Glutamatergic neuron (in vitro differentiated cells): ENCODE measurements at regions not wholly inside any gene's neighbourhood (a gene's known extent, or its start where the extent isn't known, plus 50 kb on each side); places are given as distances from the start of the nearest gene placed in this dataset.

Experiments used
- DNase-seq: peaks from one replicate; pipeline ENCODE4 v3.0.0; 2022
- H3K27ac Mint-ChIP-seq: one replicate; pipeline ENCODE4 v1.8.0; 2020; ENCODE audit warnings: mild to moderate bottlenecking, mixed read lengths, inconsistent platforms; ENCODE audit not compliant: unreplicated experiment
- H3K27me3 Mint-ChIP-seq: one replicate; pipeline ENCODE4 v1.8.0; 2020; ENCODE audit warnings: mild to moderate bottlenecking, moderate library complexity, mixed read lengths, inconsistent platforms; ENCODE audit not compliant: unreplicated experiment
- H3K36me3 Mint-ChIP-seq: one replicate; pipeline ENCODE4 v1.8.0; 2020; ENCODE audit warnings: mild to moderate bottlenecking, mixed read lengths, inconsistent platforms; ENCODE audit not compliant: unreplicated experiment
- H3K4me1 Mint-ChIP-seq: one replicate; pipeline ENCODE4 v1.8.0; 2020; ENCODE audit warnings: mild to moderate bottlenecking, low read depth, mixed read lengths, inconsistent platforms; ENCODE audit not compliant: unreplicated experiment
- H3K4me3 Mint-ChIP-seq: one replicate; pipeline ENCODE4 v1.8.0; 2020; ENCODE audit warnings: mild to moderate bottlenecking, mixed read lengths, inconsistent platforms; ENCODE audit not compliant: unreplicated experiment
- H3K9me3 Mint-ChIP-seq: one replicate; pipeline ENCODE4 v1.8.0; 2020; ENCODE audit warnings: mild to moderate bottlenecking, moderate library complexity, mixed read lengths, inconsistent platforms; ENCODE audit not compliant: unreplicated experiment
- TF ChIP-seq, protein P1 (sequence below): fragments of 200-600 bp; sonication (generic); IDR thresholded peaks from one replicate; pipeline ENCODE4 v1.5.0; 2021; ENCODE audit not compliant: partially characterized antibody, unreplicated experiment

DNA sequence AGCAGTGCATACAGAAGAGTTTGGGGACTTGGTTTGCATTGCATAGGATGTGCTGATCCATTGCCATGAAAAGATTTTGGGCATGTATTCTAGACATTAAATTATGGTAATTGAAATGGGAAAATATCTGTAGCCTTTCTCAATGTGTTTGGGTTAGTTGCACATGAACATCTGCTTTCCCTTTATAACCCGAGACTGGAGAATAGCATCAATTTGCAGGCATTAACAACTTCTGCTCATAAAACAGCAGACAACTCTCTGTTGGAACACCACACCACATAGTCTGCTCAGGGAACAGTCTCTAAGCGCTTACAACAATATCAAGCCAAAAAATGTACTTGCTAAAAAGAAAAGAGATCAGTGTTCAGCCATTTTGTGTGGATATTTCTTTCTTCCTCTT is 1391.1 kb upstream of the LRRTM3 start:
- TF ChIP-seq, protein P1, sequence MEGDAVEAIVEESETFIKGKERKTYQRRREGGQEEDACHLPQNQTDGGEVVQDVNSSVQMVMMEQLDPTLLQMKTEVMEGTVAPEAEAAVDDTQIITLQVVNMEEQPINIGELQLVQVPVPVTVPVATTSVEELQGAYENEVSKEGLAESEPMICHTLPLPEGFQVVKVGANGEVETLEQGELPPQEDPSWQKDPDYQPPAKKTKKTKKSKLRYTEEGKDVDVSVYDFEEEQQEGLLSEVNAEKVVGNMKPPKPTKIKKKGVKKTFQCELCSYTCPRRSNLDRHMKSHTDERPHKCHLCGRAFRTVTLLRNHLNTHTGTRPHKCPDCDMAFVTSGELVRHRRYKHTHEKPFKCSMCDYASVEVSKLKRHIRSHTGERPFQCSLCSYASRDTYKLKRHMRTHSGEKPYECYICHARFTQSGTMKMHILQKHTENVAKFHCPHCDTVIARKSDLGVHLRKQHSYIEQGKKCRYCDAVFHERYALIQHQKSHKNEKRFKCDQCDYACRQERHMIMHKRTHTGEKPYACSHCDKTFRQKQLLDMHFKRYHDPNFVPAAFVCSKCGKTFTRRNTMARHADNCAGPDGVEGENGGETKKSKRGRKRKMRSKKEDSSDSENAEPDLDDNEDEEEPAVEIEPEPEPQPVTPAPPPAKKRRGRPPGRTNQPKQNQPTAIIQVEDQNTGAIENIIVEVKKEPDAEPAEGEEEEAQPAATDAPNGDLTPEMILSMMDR: no peak
- Mint-ChIP-seq H3K27me3 (peaks cover 1% of the 10 kb centered on the region), H3K4me1 (no peaks in the 10 kb centered on the region), H3K27ac (no peak overlapping the region), H3K9me3 (no peaks in the 10 kb centered on the region), H3K36me3 (no peaks in the 10 kb centered on the region), H3K4me3 (no peak overlapping the region)
- no peak for DNase-seq

DNA sequence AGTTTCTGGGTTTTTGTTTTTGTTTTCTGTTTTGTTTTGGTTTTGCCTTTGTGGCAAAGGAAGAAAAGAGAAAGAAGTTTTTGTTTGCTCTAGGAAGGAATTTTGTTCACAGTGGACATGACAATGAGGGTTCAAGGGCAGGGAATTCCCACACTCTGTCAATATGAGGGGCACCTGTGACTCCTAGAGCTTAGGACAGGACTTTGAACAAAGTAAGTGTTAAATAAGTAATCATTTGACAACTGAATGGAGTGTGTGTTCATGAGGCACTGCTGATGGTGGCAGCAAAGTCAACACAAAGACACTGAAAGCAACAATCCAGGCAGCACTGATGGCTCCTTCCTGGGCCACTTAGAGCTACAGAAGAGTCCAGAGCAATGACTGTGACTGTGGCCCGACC is 1381.1 kb upstream of the LRRTM3 start:
- Mint-ChIP-seq H3K27ac (no peak overlapping the region), H3K4me3 (no peak overlapping the region), H3K9me3 (no peaks in the 10 kb centered on the region), H3K4me1 (no peaks in the 10 kb centered on the region), H3K27me3 (no peaks in the 10 kb centered on the region), H3K36me3 (no peaks in the 10 kb centered on the region)
- DNase-seq: no peak
- TF ChIP-seq, protein P1: no peak

DNA sequence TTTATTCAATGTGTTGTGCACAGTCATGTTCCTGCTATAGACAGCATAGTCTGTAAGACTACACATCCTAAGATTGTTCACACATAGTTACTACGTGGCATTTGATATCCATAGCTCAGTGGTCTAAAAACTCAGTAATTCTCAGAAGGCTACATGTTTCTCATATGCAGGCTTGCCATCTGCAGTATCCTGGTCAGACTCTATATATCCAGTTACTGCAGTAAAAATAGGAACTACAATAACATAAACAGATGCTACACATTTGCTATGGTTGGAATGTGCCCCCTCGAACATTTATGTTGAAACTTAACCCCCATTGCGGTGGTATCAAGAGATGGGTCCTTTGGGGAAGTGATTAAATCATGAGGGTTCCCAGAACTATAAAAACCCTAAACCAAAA is 1377.8 kb upstream of the LRRTM3 start:
- H3K4me1 Mint-ChIP-seq: peaks cover 6% of the 10 kb centered on the region
- no peak overlapping the region for H3K4me3 Mint-ChIP-seq
- no peak for DNase-seq
- H3K27me3 Mint-ChIP-seq: no peaks in the 10 kb centered on the region
- TF ChIP-seq, protein P1: no peak
- no peaks in the 10 kb centered on the region for H3K36me3 Mint-ChIP-seq
- H3K9me3 Mint-ChIP-seq: no peaks in the 10 kb centered on the region
- no peak overlapping the region for H3K27ac Mint-ChIP-seq

DNA sequence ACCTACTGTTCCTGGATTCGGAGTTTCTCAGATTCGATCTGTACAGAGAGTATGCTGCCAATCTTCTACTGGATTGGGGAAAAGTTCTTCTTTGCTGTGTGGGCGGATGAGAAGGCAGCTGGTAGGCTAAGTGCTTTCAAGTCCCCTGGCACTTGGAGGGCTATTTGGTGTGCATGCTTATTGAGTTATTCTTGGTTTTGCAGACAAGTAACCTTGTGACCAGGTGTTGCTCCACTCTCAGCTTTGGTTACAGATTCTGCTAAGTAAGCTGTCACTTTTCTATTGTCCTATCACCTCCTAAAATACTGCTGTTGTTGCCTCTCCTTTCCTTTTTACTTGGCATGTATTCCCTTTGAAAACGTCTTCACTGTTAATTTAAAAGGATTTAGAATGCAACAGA is 1375.1 kb upstream of the LRRTM3 start:
- H3K27ac Mint-ChIP-seq: no peak overlapping the region
- no peak overlapping the region for H3K4me3 Mint-ChIP-seq
- H3K27me3 Mint-ChIP-seq: peaks cover 2% of the 10 kb centered on the region
- H3K4me1 Mint-ChIP-seq: peaks cover 6% of the 10 kb centered on the region
- DNase-seq: no peak
- H3K9me3 Mint-ChIP-seq: no peaks in the 10 kb centered on the region
- H3K36me3 Mint-ChIP-seq: no peaks in the 10 kb centered on the region
- TF ChIP-seq, protein P1: no peak

DNA sequence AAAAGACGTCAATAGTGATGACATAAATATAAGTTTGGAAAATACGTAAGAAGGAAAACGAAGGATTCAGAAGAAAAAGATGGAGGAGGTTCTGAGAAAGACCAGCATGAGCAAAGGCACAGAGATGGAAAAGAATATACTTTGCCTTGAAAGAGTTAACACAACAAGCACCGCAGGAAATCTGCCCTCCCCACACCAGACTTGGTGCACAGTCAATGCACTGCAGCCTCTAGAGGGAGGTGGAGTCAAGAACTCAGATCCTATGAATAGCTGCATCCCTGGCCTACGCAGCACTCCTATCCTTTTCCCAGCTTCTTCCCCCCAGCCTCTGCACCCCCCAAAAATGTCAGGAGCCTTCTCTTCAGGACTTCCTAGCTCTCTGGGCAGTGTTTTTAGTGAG is 1370.6 kb upstream of the LRRTM3 start:
- H3K27me3 Mint-ChIP-seq: peaks cover 2% of the 10 kb centered on the region
- H3K4me3 Mint-ChIP-seq: no peak overlapping the region
- H3K4me1 Mint-ChIP-seq: peaks cover 6% of the 10 kb centered on the region
- no peak overlapping the region for H3K27ac Mint-ChIP-seq
- no peak for DNase-seq
- no peaks in the 10 kb centered on the region for H3K36me3 Mint-ChIP-seq
- no peaks in the 10 kb centered on the region for H3K9me3 Mint-ChIP-seq
- TF ChIP-seq, protein P1: no peak
